K562 (cell line): ENCODE measurements at regions not wholly inside any gene's neighbourhood (a gene's known extent, or its start where the extent isn't known, plus 50 kb on each side); places are given as distances from the start of the nearest gene placed in this dataset.
"Not testable (repeated sequence)": the region's sequence is repeated elsewhere in the genome, so short reads cannot be mapped to it uniquely, and the experiment has no call there.

ENCODE experiments used
- CREB1 ChIP-seq, 2 experiments: sonication (generic) in 1 of 2; formaldehyde crosslinking in 1 of 2; IDR thresholded peaks; 2 replicates each; pipeline versions ENCODE4 v1.6.1 to v1.8.0; 2012 to 2022; ENCODE audit warnings: inconsistent platforms in 1 of 2, mild to moderate bottlenecking in 1 of 2, missing genetic modification reagents in 1 of 2, moderate library complexity in 1 of 2
- ELF1 ChIP-seq: fragments of 200-800 bp; sonication (Bioruptor generic); IDR thresholded peaks from 2 replicates; pipeline ENCODE4 v1.6.1; 2016; ENCODE audit warnings: missing genetic modification characterization, missing compliant biosample characterization
- EZH2 ChIP-seq: IDR thresholded peaks from 2 replicates; pipeline ENCODE4 v1.6.1; 2012; ENCODE audit warnings: low read depth, mild to moderate bottlenecking, inconsistent platforms, low read length, borderline replicate concordance
- GATA2 ChIP-seq: sonication (generic); formaldehyde crosslinking; IDR thresholded peaks from 2 replicates; pipeline ENCODE4 v1.4.0; 2020; ENCODE audit warnings: mild to moderate bottlenecking, missing genetic modification reagents
- JUND ChIP-seq, 2 experiments: IDR thresholded peaks; 2 replicates in 1 of 2; 3 replicates in 1 of 2; pipeline ENCODE4 v1.6.1; 2011; ENCODE audit warnings: borderline replicate concordance in 2 of 2, low read depth in 2 of 2, low read length in 2 of 2, improper control_type of control experiment in 1 of 2, missing biosample characterization in 1 of 2, missing genetic modification characterization in 1 of 2, missing genetic modification reagents in 1 of 2
- NFATC3 ChIP-seq: fragments of 450-650 bp; IDR thresholded peaks from 2 replicates; pipeline ENCODE4 v1.6.1; 2017; ENCODE audit warnings: mild to moderate bottlenecking
- POLR2A ChIP-seq: fragments of 450-650 bp; conservative IDR thresholded peaks from 2 replicates; pipeline ENCODE4 v1.6.1; 2016
- RNF2 ChIP-seq: sonication (generic); IDR thresholded peaks from 2 replicates; pipeline ENCODE4 v1.6.1; 2016
- TRIM28 ChIP-seq: fragments of 450-650 bp; IDR thresholded peaks from 2 replicates; pipeline ENCODE4 v1.6.1; 2017
- ZBTB7A ChIP-seq: IDR thresholded peaks from 2 replicates; pipeline ENCODE4 v1.6.1; 2011; ENCODE audit warnings: low read depth, mild to moderate bottlenecking, low read length, moderate library complexity, borderline replicate concordance; ENCODE audit not compliant: control insufficient read depth
- ZNF134 ChIP-seq: fragments of 250-450 bp; sonication (Bioruptor Pico); conservative IDR thresholded peaks from 2 replicates; pipeline ENCODE4 v1.4.0; 2020
- ZNF384 ChIP-seq: IDR thresholded peaks from 2 replicates; pipeline ENCODE4 v1.6.1; 2012; ENCODE audit warnings: low read depth, low read length, improper control_type of control experiment
- TF ChIP-seq, protein P1 (sequence below): sonication (generic); formaldehyde crosslinking; IDR thresholded peaks from 2 replicates; pipeline ENCODE4 v1.8.1; 2023; ENCODE audit warnings: mild to moderate bottlenecking, missing genetic modification reagents
- TF ChIP-seq, protein P2 (sequence below), 3 experiments: IDR thresholded peaks in 2 of 3; conservative IDR thresholded peaks in 1 of 3; 2 replicates each; pipeline ENCODE4 v1.5.1; 2011 to 2012; ENCODE audit warnings: low read length in 3 of 3, mild to moderate bottlenecking in 3 of 3, control low read depth in 2 of 3, improper control_type of control experiment in 1 of 3, inconsistent platforms in 1 of 3, low read depth in 1 of 3, mixed read lengths in 1 of 3, moderate library complexity in 1 of 3; ENCODE audit not compliant: insufficient read depth in 2 of 3

DNA sequence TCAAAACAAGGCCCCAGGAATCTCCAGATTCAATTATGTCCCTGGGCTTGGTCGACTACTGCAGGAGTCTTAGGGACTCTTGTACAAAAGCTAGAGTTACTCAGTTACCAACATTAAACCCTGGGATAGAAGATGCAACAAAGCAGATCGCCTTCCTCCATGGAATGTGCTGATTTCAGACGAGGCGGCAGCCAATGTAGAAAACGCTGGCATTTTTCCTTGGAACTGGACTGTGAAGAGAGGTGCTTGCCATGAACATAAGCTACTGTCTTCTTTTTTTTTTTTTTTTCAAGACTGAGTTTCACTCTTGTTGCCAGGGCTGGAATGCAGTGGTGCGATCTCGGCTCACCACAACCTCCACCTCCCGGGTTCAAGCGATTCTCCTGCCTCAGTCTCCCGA, 76.9 kb upstream of the ENPEP start:
- not testable (repeated sequence) for TF ChIP-seq ZNF384; POLR2A; JUND (IDR thresholded peaks at IDR 0.05; ENCODE audit: borderline replicate concordance, low read depth, low read length); JUND (tag; IDR thresholded peaks at IDR 0.05; ENCODE audit: borderline replicate concordance, low read depth, low read length); TRIM28; ELF1 (tag); GATA2; NFATC3; ZNF134 (CRISPR knock-in tag); CREB1 (IDR thresholded peaks at IDR 0.05); CREB1 (CRISPR knock-in tag; IDR thresholded peaks at IDR 0.05); ZBTB7A; RNF2; EZH2
- TF ChIP-seq, protein P1, sequence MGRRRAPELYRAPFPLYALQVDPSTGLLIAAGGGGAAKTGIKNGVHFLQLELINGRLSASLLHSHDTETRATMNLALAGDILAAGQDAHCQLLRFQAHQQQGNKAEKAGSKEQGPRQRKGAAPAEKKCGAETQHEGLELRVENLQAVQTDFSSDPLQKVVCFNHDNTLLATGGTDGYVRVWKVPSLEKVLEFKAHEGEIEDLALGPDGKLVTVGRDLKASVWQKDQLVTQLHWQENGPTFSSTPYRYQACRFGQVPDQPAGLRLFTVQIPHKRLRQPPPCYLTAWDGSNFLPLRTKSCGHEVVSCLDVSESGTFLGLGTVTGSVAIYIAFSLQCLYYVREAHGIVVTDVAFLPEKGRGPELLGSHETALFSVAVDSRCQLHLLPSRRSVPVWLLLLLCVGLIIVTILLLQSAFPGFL (CRISPR knock-in tag) = not testable (repeated sequence)
- TF ChIP-seq, protein P2, sequence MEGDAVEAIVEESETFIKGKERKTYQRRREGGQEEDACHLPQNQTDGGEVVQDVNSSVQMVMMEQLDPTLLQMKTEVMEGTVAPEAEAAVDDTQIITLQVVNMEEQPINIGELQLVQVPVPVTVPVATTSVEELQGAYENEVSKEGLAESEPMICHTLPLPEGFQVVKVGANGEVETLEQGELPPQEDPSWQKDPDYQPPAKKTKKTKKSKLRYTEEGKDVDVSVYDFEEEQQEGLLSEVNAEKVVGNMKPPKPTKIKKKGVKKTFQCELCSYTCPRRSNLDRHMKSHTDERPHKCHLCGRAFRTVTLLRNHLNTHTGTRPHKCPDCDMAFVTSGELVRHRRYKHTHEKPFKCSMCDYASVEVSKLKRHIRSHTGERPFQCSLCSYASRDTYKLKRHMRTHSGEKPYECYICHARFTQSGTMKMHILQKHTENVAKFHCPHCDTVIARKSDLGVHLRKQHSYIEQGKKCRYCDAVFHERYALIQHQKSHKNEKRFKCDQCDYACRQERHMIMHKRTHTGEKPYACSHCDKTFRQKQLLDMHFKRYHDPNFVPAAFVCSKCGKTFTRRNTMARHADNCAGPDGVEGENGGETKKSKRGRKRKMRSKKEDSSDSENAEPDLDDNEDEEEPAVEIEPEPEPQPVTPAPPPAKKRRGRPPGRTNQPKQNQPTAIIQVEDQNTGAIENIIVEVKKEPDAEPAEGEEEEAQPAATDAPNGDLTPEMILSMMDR (IDR thresholded peaks at IDR 0.05 in 2 of 3, conservative IDR thresholded peaks at IDR 0.05 in 1 of 3; ENCODE audit: insufficient read depth in 2 of 3, low read depth in 1 of 3, low read length in 3 of 3) = not testable (repeated sequence)
